ENCODE measurements at regions not wholly inside any gene's neighbourhood (a gene's known extent, or its start where the extent isn't known, plus 50 kb on each side); places are given as distances from the start of the nearest gene placed in this dataset.
"Not testable (repeated sequence)": the region's sequence is repeated elsewhere in the genome, so short reads cannot be mapped to it uniquely, and the experiment has no call there.

GRCh38 chr2:16070648-16070971, 130.3 kb downstream of the MYCN start:
- DNase-seq, result no peak

- DNase-seq, result no peak
Observed at GRCh38 chr2:16069933-16070647, 129.7 kb downstream of the MYCN start.

DNA sequence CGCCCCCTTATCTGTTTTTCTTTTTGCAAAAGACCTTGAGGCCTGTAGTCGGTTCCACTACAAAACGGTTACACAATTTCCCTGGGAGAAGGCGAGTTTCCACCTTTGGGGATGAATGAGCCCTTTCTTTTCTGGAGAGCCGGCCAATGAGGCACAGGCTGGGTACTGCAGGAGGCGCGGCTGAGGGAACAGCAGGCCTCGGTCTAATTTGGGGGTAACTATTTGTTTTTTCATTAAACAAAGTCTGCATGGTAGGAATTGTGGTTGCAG, 129.2 kb downstream of the MYCN start:
- DNase-seq, result no peak

DNA sequence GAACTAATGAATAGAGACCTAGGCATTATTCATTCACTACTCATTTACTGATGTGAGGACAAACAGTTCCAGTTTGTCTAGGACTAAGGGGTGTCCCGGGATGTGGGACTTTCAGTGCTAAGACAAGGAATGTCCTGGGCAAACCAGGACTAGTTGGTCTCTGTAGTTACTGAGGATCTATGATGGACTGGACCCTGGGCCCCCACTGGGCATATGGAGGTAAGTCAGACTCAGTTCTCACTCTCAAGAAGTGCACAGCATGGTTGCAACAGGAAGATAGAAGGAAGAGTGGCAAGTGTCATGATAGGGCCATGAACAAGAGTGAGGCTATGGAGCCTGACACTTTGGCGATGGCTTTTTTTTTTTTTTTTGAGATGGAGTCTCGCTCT, 128.2 kb downstream of the MYCN start:
- DNase-seq, result no peak

DNA sequence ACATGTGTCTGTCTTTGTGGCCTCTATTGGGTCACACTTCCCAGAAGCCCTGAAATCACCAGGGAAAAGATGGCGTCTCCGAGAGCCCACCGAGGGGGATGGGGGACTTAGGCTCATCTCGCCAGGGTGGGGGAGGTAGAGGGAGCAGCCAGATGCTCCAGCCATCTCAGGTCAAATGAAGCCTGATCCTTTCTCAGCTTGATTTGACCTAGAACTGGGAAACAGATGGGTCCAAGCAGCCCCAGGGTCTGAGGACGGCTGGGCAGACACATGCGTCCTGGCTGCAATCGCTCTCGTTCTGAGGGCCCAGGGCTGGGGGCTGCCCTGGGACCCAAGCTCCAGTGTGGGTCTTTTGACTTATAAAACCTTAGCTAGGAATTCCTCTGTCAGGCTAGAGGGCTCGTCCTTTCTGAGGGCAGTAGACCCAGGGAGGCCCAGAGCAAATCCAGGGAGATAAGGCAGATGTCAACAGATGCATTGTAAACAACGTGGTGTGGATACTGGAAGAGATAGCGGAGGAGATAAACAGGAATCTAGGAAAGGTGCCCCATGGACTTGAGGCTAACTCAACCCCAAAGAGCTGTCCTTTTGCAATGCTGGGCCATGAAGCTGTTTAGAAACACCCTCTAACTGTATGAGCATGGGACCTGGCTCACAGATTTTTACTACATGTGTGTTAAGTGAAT, 127.7 kb downstream of the MYCN start:
- no peak for DNase-seq

- DNase-seq, result no peak
Observed at GRCh38 chr2:16067444-16067843, 127.1 kb downstream of the MYCN start.

DNA sequence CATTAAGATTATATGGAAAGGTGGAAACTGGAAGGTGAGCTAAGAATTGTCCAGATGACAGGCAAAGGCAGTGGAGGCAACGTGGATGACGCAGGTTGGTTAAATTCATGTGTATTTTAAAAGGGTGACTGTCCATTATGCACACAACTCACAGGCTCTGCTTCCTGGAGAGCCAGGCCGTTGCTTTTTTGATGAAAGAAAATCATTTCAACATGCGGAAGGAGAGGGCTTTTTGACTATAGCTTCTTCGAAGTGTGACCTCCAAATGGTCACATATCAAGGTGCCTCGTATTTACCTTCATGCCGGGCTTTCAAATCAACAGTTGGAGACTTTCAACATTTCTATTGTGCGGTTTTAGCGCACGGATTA, 126.7 kb downstream of the MYCN start:
- no peak for DNase-seq

GRCh38 chr2:16066261-16067036, 126.1 kb downstream of the MYCN start:
- DNase-seq, result no peak

DNA sequence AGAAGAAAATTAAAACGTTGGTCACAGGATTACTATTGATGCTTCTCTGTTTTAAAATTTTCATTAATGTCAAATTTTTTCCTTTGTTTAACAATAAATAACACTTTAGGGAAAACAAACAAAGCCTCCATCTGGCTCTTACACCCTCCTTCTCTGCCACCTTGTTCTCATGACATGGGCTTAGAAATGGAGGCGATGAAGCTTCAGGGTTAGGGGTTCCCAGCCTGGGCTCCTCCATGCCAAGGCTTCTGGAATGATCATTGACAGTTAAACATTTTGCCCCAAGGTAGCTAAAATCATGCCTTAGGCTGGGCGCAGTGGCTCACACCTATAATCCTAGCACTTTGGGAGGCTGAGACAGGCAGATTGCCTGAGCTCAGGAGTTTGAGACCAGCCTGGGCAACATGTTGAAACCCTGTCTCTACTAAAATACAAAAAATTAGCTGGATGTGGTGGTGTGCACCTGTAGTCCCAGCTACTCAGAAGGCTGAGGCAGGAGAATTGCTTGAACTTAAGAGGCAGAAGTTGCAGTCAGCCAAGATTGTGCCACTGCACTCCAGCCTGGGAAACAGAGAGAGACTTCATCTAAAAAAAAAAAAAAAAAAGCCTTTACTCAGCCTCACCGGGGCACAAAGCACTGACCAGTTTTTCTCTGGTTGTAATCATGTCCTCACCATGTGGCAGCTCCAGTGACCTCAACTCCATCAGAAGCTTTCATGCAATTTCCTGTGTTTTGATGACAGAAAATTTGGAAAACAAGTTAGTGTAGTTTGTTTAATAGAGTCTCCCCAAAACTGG, 125.1 kb downstream of the MYCN start:
- DNase-seq, result not testable (repeated sequence)

- no peak for DNase-seq
Observed at GRCh38 chr2:16064745-16065144, 124.4 kb downstream of the MYCN start.

DNA sequence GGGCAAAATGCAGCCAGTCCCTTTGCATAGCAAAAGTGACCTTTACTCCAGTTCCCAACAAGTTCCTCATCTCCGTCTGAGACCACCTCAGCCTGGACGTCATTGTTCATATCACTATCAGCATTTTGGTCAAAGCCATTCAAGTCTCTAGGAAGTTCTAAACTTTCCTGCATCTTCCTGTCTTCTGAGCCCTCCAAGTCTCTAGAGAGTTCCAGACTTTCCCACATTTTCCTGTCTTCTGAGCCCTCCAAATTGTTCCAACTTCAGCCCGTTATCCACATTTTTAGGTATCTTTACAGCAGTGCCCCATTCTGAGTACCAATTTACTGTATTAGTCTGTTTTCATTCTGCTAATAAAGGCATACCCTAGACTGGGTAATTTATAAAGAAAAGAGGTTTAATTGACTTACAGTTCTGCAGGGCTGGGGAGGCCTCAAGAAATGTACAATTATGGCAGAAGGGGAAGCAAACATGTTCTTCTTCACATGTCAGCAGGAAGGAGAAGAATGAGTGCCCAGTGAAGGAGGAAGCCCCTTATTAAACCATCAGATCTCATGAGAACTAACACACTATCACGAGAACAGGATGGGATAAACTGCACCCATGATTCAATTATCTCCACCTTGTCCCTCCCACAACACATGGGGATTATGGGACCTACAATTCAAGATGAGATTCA, 123.7 kb downstream of the MYCN start:
- DNase-seq, result no peak

DNA sequence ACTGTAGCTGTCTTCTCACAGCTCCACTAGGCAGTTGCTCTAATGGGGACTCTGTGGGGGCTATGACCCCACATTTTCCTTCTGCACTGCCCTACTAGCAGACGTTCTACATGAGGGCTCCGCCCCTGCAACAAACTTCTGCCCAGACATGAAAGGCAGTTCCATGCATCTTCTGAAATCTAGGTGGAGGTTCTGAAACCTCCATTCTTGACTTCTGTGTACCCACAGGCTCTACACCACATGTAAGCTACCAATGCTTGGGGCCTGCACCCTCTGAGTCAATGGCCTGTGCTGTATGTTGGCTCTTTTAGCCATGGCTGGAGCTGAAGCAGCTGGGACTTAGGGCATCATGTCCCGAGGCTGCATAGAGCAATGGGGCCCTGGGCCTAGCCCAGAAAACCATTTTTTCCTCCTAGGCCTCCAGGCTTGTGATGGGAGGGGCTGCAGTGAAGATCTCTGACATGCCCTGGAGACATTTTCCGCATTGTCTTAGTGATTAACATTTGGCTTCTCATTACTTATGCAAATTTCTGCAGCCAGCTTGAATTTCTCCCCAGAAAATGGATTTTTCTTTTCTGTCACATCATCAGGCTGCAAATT, 123.0 kb downstream of the MYCN start:
- DNase-seq, result no peak

- no peak for DNase-seq
Observed at GRCh38 chr2:16062471-16063250, 122.3 kb downstream of the MYCN start.

DNA sequence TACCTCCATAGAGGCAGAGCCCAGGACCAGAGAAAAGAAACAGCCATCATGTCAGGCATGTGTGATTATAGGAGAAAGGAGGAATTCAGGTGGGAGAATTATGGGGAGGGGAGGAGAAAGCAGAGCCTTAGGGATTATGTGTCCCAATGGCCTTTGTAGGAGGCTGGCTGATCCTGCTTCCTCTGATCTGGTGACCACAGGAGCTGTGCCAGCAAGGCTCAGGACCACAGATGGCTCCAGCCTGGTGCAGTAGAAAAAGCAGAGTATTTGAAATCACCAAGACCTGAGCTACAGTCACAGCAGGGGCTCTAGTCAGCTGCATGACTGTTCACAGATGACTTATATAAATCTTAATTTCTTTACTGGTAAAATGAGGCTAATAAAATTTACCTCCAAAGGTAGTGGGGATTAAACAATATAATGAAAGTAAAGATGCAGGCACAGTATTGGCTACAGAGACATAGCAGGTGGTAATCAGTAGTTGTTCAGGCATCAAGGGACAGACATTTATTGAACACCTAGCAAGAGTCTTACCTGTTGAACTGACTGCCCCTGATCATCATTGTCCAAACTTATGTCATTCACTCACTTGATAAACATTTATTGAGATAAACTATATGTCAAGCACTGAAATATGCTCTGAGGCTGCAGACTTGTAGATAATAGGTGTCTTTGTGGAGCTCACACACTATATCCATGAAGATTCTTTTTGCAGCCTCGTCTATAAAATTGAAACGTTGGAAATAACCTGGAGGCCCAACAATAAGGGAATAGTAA, 121.3 kb downstream of the MYCN start:
- DNase-seq, result no peak

- DNase-seq, result no peak
Observed at GRCh38 chr2:16060936-16061338, 120.6 kb downstream of the MYCN start.

- DNase-seq, result no peak
Observed at GRCh38 chr2:16060125-16060935, 120.0 kb downstream of the MYCN start.

GRCh38 chr2:16059393-16060016, 119.2 kb downstream of the MYCN start:
- no peak for DNase-seq

- DNase-seq, result no peak
Observed at GRCh38 chr2:16058747-16059358, 118.5 kb downstream of the MYCN start.

DNA sequence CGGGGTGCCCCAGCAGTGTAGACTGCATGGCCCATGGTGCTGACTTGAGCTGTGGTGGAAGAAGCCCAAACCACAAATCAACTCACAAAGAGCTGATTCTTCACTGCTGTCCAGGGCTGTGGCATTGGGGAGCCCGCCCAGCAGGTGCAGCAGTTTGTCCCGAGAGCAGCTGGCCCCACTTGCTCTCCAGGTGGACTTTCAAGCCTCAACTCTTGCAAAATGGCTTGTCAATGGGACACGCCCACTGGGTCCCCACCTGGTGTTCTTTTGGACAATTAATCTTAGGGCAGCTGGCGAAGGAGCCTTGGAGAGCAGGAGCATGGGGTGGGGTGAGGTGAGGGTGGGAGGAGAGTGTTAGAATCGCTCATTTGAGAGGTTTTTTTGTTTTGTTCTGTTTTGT, 117.9 kb downstream of the MYCN start:
- peak; percentile 73 for DNase-seq

All from DMS79 (cell line).